HL-60 (cell line): ENCODE measurements at regions not wholly inside any gene's neighbourhood (a gene's known extent, or its start where the extent isn't known, plus 50 kb on each side); places are given as distances from the start of the nearest gene placed in this dataset.

ENCODE experiments used
- DNase-seq, 2 experiments: peaks; one replicate each; pipeline ENCODE4 v3.0.0-alpha.2; 2010 to 2020; ENCODE audit warnings: low read depth in 1 of 2, low spot score in 1 of 2
- H3K27ac ChIP-seq: fragments of 250-450 bp; sonication (Bioruptor Pico); replicated peaks from 2 replicates; pipeline ENCODE4 v1.5.1; 2020; ENCODE audit warnings: mild to moderate bottlenecking, moderate library complexity
- H3K27me3 ChIP-seq: fragments of 250-450 bp; sonication (Bioruptor Pico); 2 replicates; pipeline ENCODE4 v1.5.1; 2021; ENCODE audit warnings: mild to moderate bottlenecking, moderate library complexity; ENCODE audit not compliant: insufficient read depth, poor library complexity, severe bottlenecking
- H3K4me3 ChIP-seq: replicated peaks from 2 replicates; pipeline ENCODE4 v1.5.1; 2011; ENCODE audit warnings: mild to moderate bottlenecking, control low read depth, low read length; ENCODE audit not compliant: insufficient read depth
- CTCF ChIP-seq: IDR thresholded peaks from one replicate; pipeline ENCODE4 v1.5.1; 2011; ENCODE audit warnings: low read length, control low read depth, inconsistent platforms; ENCODE audit not compliant: insufficient read depth
- GABPA ChIP-seq: IDR thresholded peaks from 2 replicates; pipeline ENCODE4 v1.6.1; 2012; ENCODE audit warnings: low read depth
- POLR2AphosphoS5 ChIP-seq: IDR thresholded peaks from 2 replicates; pipeline ENCODE4 v1.6.1; 2012; ENCODE audit warnings: low read depth
- REST ChIP-seq: IDR thresholded peaks from 2 replicates; pipeline ENCODE4 v1.6.1; 2012; ENCODE audit warnings: low read depth; ENCODE audit not compliant: insufficient replicate concordance
- SPI1 ChIP-seq: IDR thresholded peaks from 2 replicates; pipeline ENCODE4 v1.6.1; 2012; ENCODE audit warnings: low read depth, mild to moderate bottlenecking, borderline replicate concordance

GRCh38 chr7:42445691-42446090 is 208.7 kb upstream of the GLI3 start:
- no peak for TF ChIP-seq POLR2AphosphoS5
- no peak for TF ChIP-seq REST
- TF ChIP-seq SPI1 = no peak
- TF ChIP-seq GABPA = no peak
- TF ChIP-seq CTCF = no peak
- Histone ChIP-seq H3K4me3 (no peak overlapping the region), H3K27ac (no peak overlapping the region), H3K27me3 (no peaks in the 10 kb centered on the region)
- no peak for DNase-seq

GRCh38 chr7:42440951-42441350 is 203.9 kb upstream of the GLI3 start:
- no peak overlapping the region for H3K27ac ChIP-seq
- no peak for DNase-seq
- no peak overlapping the region for H3K4me3 ChIP-seq
- TF ChIP-seq POLR2AphosphoS5 (no peak), REST (no peak), SPI1 (no peak), GABPA (no peak), CTCF (no peak)
- no peaks in the 10 kb centered on the region for H3K27me3 ChIP-seq

- no peak overlapping the region for H3K27ac ChIP-seq
- H3K4me3 ChIP-seq = no peak overlapping the region
- H3K27me3 ChIP-seq = no peaks in the 10 kb centered on the region
- TF ChIP-seq CTCF = no peak
- TF ChIP-seq REST = no peak
- no peak for TF ChIP-seq SPI1
- TF ChIP-seq POLR2AphosphoS5 = no peak
- TF ChIP-seq GABPA = no peak
- DNase-seq = no peak
Measured at GRCh38 chr7:42432644-42433043, 195.6 kb upstream of the GLI3 start.
